Breast epithelium (tissue), 3 donors: ENCODE measurements at regions not wholly inside any gene's neighbourhood (a gene's known extent, or its start where the extent isn't known, plus 50 kb on each side); places are given as distances from the start of the nearest gene placed in this dataset.

ENCODE experiments used
- POLR2A ChIP-seq: fragments of 450-650 bp; IDR thresholded peaks from one replicate; pipeline ENCODE4 v1.6.1; 2016; ENCODE audit warnings: antibody characterized with exemption, mild to moderate bottlenecking, moderate library complexity
- POLR2AphosphoS5 ChIP-seq, 3 donors: sonication (generic); formaldehyde crosslinking; IDR thresholded peaks; one replicate each; pipeline ENCODE4 v1.6.1; 2017; ENCODE audit warnings: antibody characterized with exemption in 3 of 3
- TF ChIP-seq, protein P1 (sequence below), 3 donors: fragments of 450-650 bp; IDR thresholded peaks; one replicate each; pipeline ENCODE4 v1.5.1; 2016 to 2017; ENCODE audit warnings: antibody characterized with exemption in 3 of 3, mild to moderate bottlenecking in 3 of 3, moderate library complexity in 3 of 3

DNA sequence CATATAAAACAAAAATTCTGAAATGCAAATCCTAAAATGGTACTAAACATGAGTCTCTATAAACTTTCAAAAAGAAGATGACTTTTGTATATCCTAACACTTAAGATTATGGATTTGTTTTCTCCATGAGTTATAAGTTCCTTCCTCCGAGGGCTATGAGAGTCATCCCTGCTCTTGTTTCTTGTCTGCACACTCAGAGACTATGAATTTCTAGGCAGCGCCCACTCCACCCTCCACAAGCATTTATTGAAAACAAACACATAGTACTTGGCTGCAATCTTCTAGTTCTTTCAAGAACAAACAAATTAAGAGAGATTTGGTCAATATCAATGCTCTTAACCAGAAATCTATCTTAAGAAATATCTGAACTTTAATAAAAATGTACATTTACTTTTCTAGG, 211.7 kb downstream of the DKK1 start:
- TF ChIP-seq, protein P1, sequence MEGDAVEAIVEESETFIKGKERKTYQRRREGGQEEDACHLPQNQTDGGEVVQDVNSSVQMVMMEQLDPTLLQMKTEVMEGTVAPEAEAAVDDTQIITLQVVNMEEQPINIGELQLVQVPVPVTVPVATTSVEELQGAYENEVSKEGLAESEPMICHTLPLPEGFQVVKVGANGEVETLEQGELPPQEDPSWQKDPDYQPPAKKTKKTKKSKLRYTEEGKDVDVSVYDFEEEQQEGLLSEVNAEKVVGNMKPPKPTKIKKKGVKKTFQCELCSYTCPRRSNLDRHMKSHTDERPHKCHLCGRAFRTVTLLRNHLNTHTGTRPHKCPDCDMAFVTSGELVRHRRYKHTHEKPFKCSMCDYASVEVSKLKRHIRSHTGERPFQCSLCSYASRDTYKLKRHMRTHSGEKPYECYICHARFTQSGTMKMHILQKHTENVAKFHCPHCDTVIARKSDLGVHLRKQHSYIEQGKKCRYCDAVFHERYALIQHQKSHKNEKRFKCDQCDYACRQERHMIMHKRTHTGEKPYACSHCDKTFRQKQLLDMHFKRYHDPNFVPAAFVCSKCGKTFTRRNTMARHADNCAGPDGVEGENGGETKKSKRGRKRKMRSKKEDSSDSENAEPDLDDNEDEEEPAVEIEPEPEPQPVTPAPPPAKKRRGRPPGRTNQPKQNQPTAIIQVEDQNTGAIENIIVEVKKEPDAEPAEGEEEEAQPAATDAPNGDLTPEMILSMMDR (IDR thresholded peaks at IDR 0.05): no peak
- TF ChIP-seq POLR2A (no peak), POLR2AphosphoS5 (IDR thresholded peaks at IDR 0.05) (no peak)
